HEK293T (cell line): ENCODE measurements at regions not wholly inside any gene's neighbourhood (a gene's known extent, or its start where the extent isn't known, plus 50 kb on each side); places are given as distances from the start of the nearest gene placed in this dataset.

Experiments
- CTCF ChIA-PET: fragments of 350-600 bp; formaldehyde crosslinking; extraction: SDS; loops from one replicate; lab custom pipeline; 2021; ENCODE audit warnings: antibody characterized with exemption, inconsistent platforms; lab: Yijun Ruan, JAX
- POLR2A ChIA-PET: fragments of 350-600 bp; formaldehyde crosslinking; extraction: SDS; loops from one replicate; lab custom pipeline; 2020; ENCODE audit warnings: antibody characterized with exemption, inconsistent platforms; lab: Yijun Ruan, JAX
- DNase-seq: peaks from one replicate; pipeline ENCODE4 v3.0.0; 2012; ENCODE audit warnings: mixed read lengths; ENCODE audit errors: extremely low spot score
- ARNT ChIP-seq: fragments of 450-650 bp; IDR thresholded peaks from 2 replicates; pipeline ENCODE4 v1.6.1; 2017; ENCODE audit warnings: mild to moderate bottlenecking
- BHLHE40 ChIP-seq: fragments of 450-650 bp; IDR thresholded peaks from 2 replicates; pipeline ENCODE4 v1.6.1; 2016; ENCODE audit warnings: mild to moderate bottlenecking, moderate library complexity, borderline replicate concordance
- CTBP1 ChIP-seq: fragments of 450-650 bp; IDR thresholded peaks from 2 replicates; pipeline ENCODE4 v1.6.1; 2016; ENCODE audit warnings: borderline replicate concordance
- ELF4 ChIP-seq: fragments of 450-650 bp; IDR thresholded peaks from 2 replicates; pipeline ENCODE4 v1.6.1; 2017; ENCODE audit warnings: antibody characterized with exemption
- FOXA1 ChIP-seq: fragments of 450-650 bp; IDR thresholded peaks from 2 replicates; pipeline ENCODE4 v1.6.1; 2016; ENCODE audit warnings: mild to moderate bottlenecking
- FOXK2 ChIP-seq: fragments of 450-650 bp; IDR thresholded peaks from 2 replicates; pipeline ENCODE4 v1.6.1; 2016; ENCODE audit warnings: mild to moderate bottlenecking
- FOXM1 ChIP-seq: fragments of 450-650 bp; IDR thresholded peaks from 2 replicates; pipeline ENCODE4 v1.6.1; 2017; ENCODE audit warnings: mild to moderate bottlenecking, borderline replicate concordance
- HDGF ChIP-seq: fragments of 450-650 bp; IDR thresholded peaks from 2 replicates; pipeline ENCODE4 v1.6.1; 2017; ENCODE audit warnings: antibody characterized with exemption, borderline replicate concordance
- L3MBTL2 ChIP-seq: fragments of 450-650 bp; conservative IDR thresholded peaks from 2 replicates; pipeline ENCODE4 v1.6.1; 2016; ENCODE audit warnings: mild to moderate bottlenecking
- LEF1 ChIP-seq: fragments of 450-650 bp; IDR thresholded peaks from 2 replicates; pipeline ENCODE4 v1.6.1; 2017; ENCODE audit warnings: mild to moderate bottlenecking, borderline replicate concordance
- NFRKB ChIP-seq: fragments of 450-650 bp; IDR thresholded peaks from 2 replicates; pipeline ENCODE4 v1.6.1; 2016; ENCODE audit warnings: mild to moderate bottlenecking, moderate library complexity
- SP1 ChIP-seq: fragments of 450-650 bp; IDR thresholded peaks from 2 replicates; pipeline ENCODE4 v1.6.1; 2017
- SUZ12 ChIP-seq: fragments of 450-650 bp; IDR thresholded peaks from 2 replicates; pipeline ENCODE4 v1.6.1; 2016; ENCODE audit warnings: mild to moderate bottlenecking
- TARDBP ChIP-seq: fragments of 450-650 bp; IDR thresholded peaks from 2 replicates; pipeline ENCODE4 v1.6.1; 2016
- ZNF384 ChIP-seq: fragments of 450-650 bp; IDR thresholded peaks from 2 replicates; pipeline ENCODE4 v1.6.1; 2016
- TF ChIP-seq, protein P1 (sequence below): fragments of 450-650 bp; IDR thresholded peaks from 2 replicates; pipeline ENCODE4 v1.6.1; 2016

DNA sequence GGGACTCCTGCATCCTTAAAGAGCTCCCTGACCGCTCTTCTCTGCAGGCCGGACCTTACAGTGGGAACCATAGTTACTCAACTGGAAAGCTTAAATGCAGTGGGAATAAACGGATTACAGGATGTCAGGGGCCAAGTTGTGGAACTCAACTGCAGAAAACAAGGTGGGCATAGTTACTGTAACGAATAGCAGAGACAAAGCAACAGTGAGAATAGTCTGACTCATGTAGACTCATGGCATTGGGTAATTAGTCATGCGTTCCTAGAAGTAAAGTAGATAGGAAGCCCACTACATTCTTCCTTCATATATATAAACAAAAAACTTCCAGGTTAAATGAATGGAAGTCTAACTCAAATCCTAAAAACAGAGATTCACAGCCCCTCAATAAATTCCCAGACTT lies 95.5 kb upstream of the CHRNA7 start:
- no peak for DNase-seq
- ChIA-PET CTCF (no interaction called here), POLR2A (no interaction called here)

DNA sequence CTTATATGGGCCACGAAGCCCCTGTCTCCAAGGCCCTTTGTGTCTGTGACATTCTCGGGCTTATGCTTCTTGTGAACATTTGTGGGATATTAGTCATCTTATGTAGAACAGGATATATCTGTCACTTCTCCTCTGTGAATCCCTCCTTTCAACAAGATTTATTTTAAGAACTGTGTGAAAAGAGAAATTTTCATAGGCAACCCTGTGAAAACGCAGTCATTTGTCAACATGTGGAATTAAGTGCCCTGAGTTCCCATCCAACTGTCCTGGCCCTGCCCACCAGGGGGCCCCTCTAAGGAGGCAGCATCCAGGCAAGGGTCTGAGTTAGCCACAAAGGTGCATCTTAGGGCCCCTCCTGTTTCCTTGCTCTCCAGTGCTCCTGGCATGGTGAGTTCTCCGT lies 76.8 kb upstream of the CHRNA7 start:
- no peak for DNase-seq
- POLR2A ChIA-PET, result no interaction called here
- no peak for TF ChIP-seq SP1
- no peak for TF ChIP-seq FOXA1
- no peak for TF ChIP-seq FOXM1
- TF ChIP-seq HDGF, result no peak
- TF ChIP-seq TARDBP, result no peak
- TF ChIP-seq, protein P1, sequence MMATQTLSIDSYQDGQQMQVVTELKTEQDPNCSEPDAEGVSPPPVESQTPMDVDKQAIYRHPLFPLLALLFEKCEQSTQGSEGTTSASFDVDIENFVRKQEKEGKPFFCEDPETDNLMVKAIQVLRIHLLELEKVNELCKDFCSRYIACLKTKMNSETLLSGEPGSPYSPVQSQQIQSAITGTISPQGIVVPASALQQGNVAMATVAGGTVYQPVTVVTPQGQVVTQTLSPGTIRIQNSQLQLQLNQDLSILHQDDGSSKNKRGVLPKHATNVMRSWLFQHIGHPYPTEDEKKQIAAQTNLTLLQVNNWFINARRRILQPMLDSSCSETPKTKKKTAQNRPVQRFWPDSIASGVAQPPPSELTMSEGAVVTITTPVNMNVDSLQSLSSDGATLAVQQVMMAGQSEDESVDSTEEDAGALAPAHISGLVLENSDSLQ, result no peak
- no peak for TF ChIP-seq L3MBTL2
- no peak for TF ChIP-seq FOXK2
- TF ChIP-seq ZNF384, result no peak
- TF ChIP-seq BHLHE40, result no peak
- TF ChIP-seq NFRKB, result no peak
- no peak for TF ChIP-seq CTBP1
- TF ChIP-seq ARNT, result no peak
- TF ChIP-seq SUZ12, result no peak
- TF ChIP-seq ELF4, result no peak
- TF ChIP-seq LEF1, result no peak
- CTCF ChIA-PET, result no interaction called here

More for the DNA sequence above, 95.5 kb upstream of the CHRNA7 start:
- TF ChIP-seq TARDBP (no peak), FOXK2 (no peak), BHLHE40 (no peak)
- TF ChIP-seq, protein P1, result no peak

DNA sequence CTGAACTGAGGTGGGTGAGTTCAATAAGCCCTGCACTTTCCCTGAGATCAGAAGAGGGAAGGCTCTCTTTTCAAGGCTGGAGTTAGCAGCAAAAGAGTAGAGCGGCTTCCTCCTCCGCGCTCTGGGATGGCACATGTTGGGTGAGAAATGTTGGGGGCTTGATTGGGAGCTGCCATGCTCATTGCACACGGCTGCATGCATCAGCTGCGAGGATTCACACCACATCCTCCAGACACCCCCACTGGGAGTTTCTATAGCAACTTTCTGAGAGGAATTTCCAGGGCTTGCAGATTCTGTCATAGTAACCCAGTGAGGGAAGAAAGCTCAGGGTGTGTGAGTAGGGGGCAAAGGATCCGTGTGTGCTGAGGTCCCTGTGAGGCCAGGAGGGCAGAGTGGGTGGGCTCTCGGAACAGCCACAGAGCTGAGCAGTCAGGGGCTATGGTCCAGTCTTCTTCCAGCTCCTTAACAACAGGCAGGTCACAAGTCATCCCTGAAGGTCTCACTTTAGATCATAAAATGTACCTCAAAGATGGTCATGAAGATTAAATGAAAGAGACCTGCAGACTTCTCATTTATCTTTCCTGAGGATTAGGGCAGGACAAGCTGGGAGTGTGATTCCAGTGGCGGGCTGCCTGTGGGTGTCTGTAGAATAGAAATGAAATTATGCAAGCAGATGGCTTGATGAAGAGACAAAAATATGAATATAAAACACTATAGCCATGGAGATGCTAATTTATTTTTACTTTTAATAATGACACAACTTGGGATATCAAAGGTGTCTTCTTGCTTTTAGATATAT lies 75.7 kb upstream of the CHRNA7 start:
- ChIA-PET CTCF (no interaction called here), POLR2A (no interaction called here)
- no peak for DNase-seq
- TF ChIP-seq, protein P1, result no peak
- no peak for TF ChIP-seq TARDBP
- TF ChIP-seq CTBP1, result no peak
- no peak for TF ChIP-seq ELF4
- no peak for TF ChIP-seq SUZ12
- TF ChIP-seq ARNT, result no peak
- TF ChIP-seq FOXK2, result no peak
- no peak for TF ChIP-seq FOXA1
- TF ChIP-seq L3MBTL2, result no peak
- TF ChIP-seq ZNF384, result no peak
- TF ChIP-seq BHLHE40, result no peak
- TF ChIP-seq SP1, result no peak
- TF ChIP-seq HDGF, result no peak
- no peak for TF ChIP-seq NFRKB
- no peak for TF ChIP-seq FOXM1
- TF ChIP-seq LEF1, result no peak

DNA sequence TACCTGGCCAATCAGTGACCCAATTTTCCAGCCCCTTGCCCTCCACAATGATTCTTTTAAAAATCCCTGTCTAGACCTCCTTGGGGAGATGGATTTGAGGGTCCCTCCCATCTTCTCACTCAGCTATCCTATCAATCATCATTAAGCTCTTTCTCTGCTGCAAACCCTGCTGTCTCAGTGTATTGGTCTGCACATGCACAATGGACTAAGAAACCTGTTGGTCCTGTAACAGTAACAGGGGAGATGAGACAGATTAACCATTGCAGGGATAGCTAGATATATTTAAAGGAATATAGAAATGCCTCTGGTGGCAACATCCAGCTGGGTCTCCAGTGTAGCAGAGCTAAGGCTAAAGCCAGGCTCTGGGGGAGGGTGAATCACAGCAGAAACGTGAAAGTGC lies 74.6 kb upstream of the CHRNA7 start:
- ChIA-PET CTCF (no interaction called here), POLR2A (no interaction called here)
- no peak for DNase-seq
- TF ChIP-seq, protein P1, result no peak
- TF ChIP-seq NFRKB (no peak), ARNT (no peak), BHLHE40 (no peak), FOXM1 (no peak), TARDBP (no peak), CTBP1 (no peak), SUZ12 (no peak), ELF4 (no peak), FOXA1 (no peak), SP1 (no peak), FOXK2 (no peak), HDGF (no peak), LEF1 (no peak), L3MBTL2 (no peak)

DNA sequence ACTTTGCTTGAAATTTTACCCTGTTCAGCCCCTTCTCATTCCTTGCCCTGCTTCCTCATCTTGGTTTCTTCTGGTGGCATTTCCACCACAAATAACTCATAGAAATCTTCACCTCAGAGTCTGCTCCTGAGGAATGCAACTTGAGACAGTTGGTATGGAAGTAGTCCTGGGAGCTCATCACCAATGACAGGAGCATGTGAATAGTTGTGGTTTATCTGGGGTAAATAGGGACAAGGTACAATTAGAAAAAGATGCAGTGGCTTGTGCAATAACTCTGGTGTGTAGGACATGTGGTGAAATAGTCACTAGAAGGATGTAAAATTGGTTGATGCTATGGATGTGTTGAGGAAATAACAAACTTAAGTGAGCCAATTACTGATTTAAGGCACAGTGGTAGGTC lies 72.7 kb upstream of the CHRNA7 start:
- TF ChIP-seq HDGF (no peak), L3MBTL2 (no peak), FOXM1 (no peak), LEF1 (no peak), ZNF384 (no peak), SUZ12 (no peak), BHLHE40 (no peak), SP1 (no peak), CTBP1 (no peak), ELF4 (no peak), ARNT (no peak), TARDBP (no peak), FOXA1 (no peak), FOXK2 (no peak), NFRKB (no peak)
- TF ChIP-seq, protein P1, result no peak
- ChIA-PET POLR2A (no interaction called here), CTCF (interaction anchor here (1.1 kb wide), 1 partner anchor 21 kb away, joined by 5 read pairs; no protein-coding TSS in a partner anchor)
- no peak for DNase-seq
